SU-DHL-6 (cell line): ENCODE measurements at regions not wholly inside any gene's neighbourhood (a gene's known extent, or its start where the extent isn't known, plus 50 kb on each side); places are given as distances from the start of the nearest gene placed in this dataset.

Source experiments
- H2AFZ ChIP-seq: fragments of 200-600 bp; sonication (generic); 2 replicates; pipeline ENCODE4 v1.6.1; 2014; ENCODE audit warnings: low read depth, mild to moderate bottlenecking, moderate library complexity, mixed read lengths, antibody characterized with exemption, low read length; ENCODE audit not compliant: severe bottlenecking
- H3F3A ChIP-seq: fragments of 200-600 bp; shearing (Covaris generic); 2 replicates; pipeline ENCODE4 v1.6.0; 2016; ENCODE audit warnings: antibody characterized with exemption, mild to moderate bottlenecking; ENCODE audit not compliant: insufficient read depth
- H3K27ac ChIP-seq: fragments of 200-600 bp; sonication (generic); 2 replicates; pipeline ENCODE4 v1.5.1; 2016; ENCODE audit warnings: low read depth, mild to moderate bottlenecking, low read length, moderate library complexity, mixed read lengths
- H3K27me3 ChIP-seq: fragments of 200-600 bp; sonication (generic), shearing (Covaris generic); 2 replicates; pipeline ENCODE4 v1.6.0; 2014; ENCODE audit warnings: mild to moderate bottlenecking, low read length
- H3K36me3 ChIP-seq: fragments of 200-600 bp; sonication (generic); 2 replicates; pipeline ENCODE4 v1.6.1; 2014; ENCODE audit warnings: mild to moderate bottlenecking, low read length, mixed read lengths
- H3K4me2 ChIP-seq: fragments of 300-600, 200-600 bp; shearing (Covaris generic), sonication (generic); 2 replicates; pipeline ENCODE4 v1.6.0; 2014; ENCODE audit warnings: low read length, low read depth, mild to moderate bottlenecking; ENCODE audit not compliant: poor library complexity, severe bottlenecking
- H3K4me3 ChIP-seq: fragments of 200-600 bp; sonication (generic); 2 replicates; pipeline ENCODE4 v1.5.1; 2014; ENCODE audit warnings: antibody characterized with exemption, low read length, mild to moderate bottlenecking, mixed read lengths; ENCODE audit not compliant: insufficient read depth, poor library complexity, severe bottlenecking
- H3K79me2 ChIP-seq: fragments of 200-600 bp; sonication (generic); 2 replicates; pipeline ENCODE4 v1.6.1; 2014; ENCODE audit warnings: mild to moderate bottlenecking, low read length, moderate library complexity; ENCODE audit not compliant: insufficient read depth
- H3K9ac ChIP-seq: fragments of 200-600 bp; sonication (generic); 2 replicates; pipeline ENCODE4 v1.7.0; 2014; ENCODE audit warnings: mild to moderate bottlenecking, low read length
- H3K9me2 ChIP-seq: fragments of 200-600 bp; sonication (generic); replicated peaks from 2 replicates; pipeline ENCODE4 v1.6.1; 2014; ENCODE audit warnings: low read length; ENCODE audit not compliant: insufficient read depth
- H3K9me3 ChIP-seq: fragments of 200-600 bp; sonication (generic); 2 replicates; pipeline ENCODE4 v1.6.1; 2014; ENCODE audit warnings: low read length, mixed read lengths; ENCODE audit not compliant: insufficient read depth
- H4K20me1 ChIP-seq: fragments of 200-600 bp; sonication (generic); 2 replicates; pipeline ENCODE4 v1.6.1; 2014; ENCODE audit warnings: low read depth, mild to moderate bottlenecking, antibody characterized with exemption, low read length, moderate library complexity, mixed read lengths
- CTCF ChIP-seq: fragments of 200-600 bp; sonication (generic); IDR thresholded peaks from one replicate; pipeline ENCODE4 v1.5.1; 2017; ENCODE audit warnings: antibody characterized with exemption, mild to moderate bottlenecking, low read length, moderate library complexity; ENCODE audit not compliant: insufficient read depth, poor library complexity, severe bottlenecking
- EZH2phosphoT487 ChIP-seq: fragments of 200-600 bp; sonication (generic), shearing (Covaris generic); conservative IDR thresholded peaks from 2 replicates; pipeline ENCODE4 v1.6.1; 2018; ENCODE audit warnings: mild to moderate bottlenecking, antibody characterized with exemption, low read length, moderate library complexity, mixed read lengths

- no peak overlapping the region for H2AFZ ChIP-seq
- TF ChIP-seq CTCF (no peak), EZH2phosphoT487 (no peak)
- H3K27me3 ChIP-seq = no peaks in the 10 kb centered on the region
- no peaks in the 10 kb centered on the region for H3K9me2 ChIP-seq
- H3K4me3 ChIP-seq = no peak overlapping the region
- H3K9me3 ChIP-seq = no peaks in the 10 kb centered on the region; the same call in 1 of the 2 replicates
- no peaks in the 10 kb centered on the region for H3F3A ChIP-seq
- no peaks in the 10 kb centered on the region for H3K79me2 ChIP-seq
- no peak overlapping the region for H3K27ac ChIP-seq
- no peaks in the 10 kb centered on the region for H4K20me1 ChIP-seq
- no peaks in the 10 kb centered on the region for H3K36me3 ChIP-seq
- H3K4me2 ChIP-seq = no peak overlapping the region
- H3K9ac ChIP-seq = no peak overlapping the region
These were observed 269.3 kb downstream of the STIM2 start for GRCh38 chr4:27129871-27130366.

- Histone ChIP-seq H3K9me3 (no peaks in the 10 kb centered on the region; the same call in 1 of the 2 replicates), H3K36me3 (no peaks in the 10 kb centered on the region), H3K4me2 (no peak overlapping the region), H3K4me3 (no peak overlapping the region), H3K79me2 (no peaks in the 10 kb centered on the region), H3F3A (no peaks in the 10 kb centered on the region), H2AFZ (no peak overlapping the region), H3K9me2 (no peaks in the 10 kb centered on the region), H4K20me1 (no peaks in the 10 kb centered on the region), H3K27ac (no peak overlapping the region), H3K9ac (no peak overlapping the region), H3K27me3 (no peaks in the 10 kb centered on the region)
- TF ChIP-seq CTCF (no peak), EZH2phosphoT487 (no peak)
These were observed 271.9 kb downstream of the STIM2 start for GRCh38 chr4:27132497-27132896.

- no peaks in the 10 kb centered on the region for H3K79me2 ChIP-seq
- H3K4me3 ChIP-seq = no peak overlapping the region
- no peaks in the 10 kb centered on the region; the same call in 1 of the 2 replicates for H3K27me3 ChIP-seq
- no peak for TF ChIP-seq EZH2phosphoT487
- TF ChIP-seq CTCF = no peak
- H4K20me1 ChIP-seq = no peaks in the 10 kb centered on the region
- no peaks in the 10 kb centered on the region for H3K36me3 ChIP-seq
- H3K9me3 ChIP-seq = no peaks in the 10 kb centered on the region
- H3K27ac ChIP-seq = no peak overlapping the region
- no peaks in the 10 kb centered on the region for H3F3A ChIP-seq
- no peak overlapping the region for H3K9ac ChIP-seq
- H2AFZ ChIP-seq = no peak overlapping the region
- H3K9me2 ChIP-seq = no peaks in the 10 kb centered on the region
- H3K4me2 ChIP-seq = no peak overlapping the region
These were observed 279.8 kb downstream of the STIM2 start for GRCh38 chr4:27140486-27140885.
